Immature natural killer cell (primary cell): ENCODE measurements at regions not wholly inside any gene's neighbourhood (a gene's known extent, or its start where the extent isn't known, plus 50 kb on each side); places are given as distances from the start of the nearest gene placed in this dataset.

Experiments used
- DNase-seq, 3 donors: peaks; one replicate each; pipeline ENCODE4 v3.0.0; 2022; ENCODE audit warnings: mixed read lengths in 1 of 3
- H3K27ac Mint-ChIP-seq, 6 donors: one replicate each; pipeline ENCODE4 v1.8.0; 2020; ENCODE audit warnings: mixed read lengths in 6 of 6, mild to moderate bottlenecking in 5 of 6, inconsistent platforms in 4 of 6, moderate library complexity in 3 of 6
- H3K27me3 Mint-ChIP-seq, 3 donors: one replicate each; pipeline ENCODE4 v1.8.0; 2020 to 2021; ENCODE audit warnings: low read depth in 3 of 3, mild to moderate bottlenecking in 3 of 3, mixed read lengths in 3 of 3, moderate library complexity in 3 of 3, inconsistent platforms in 1 of 3
- H3K36me3 Mint-ChIP-seq, 3 donors: one replicate each; pipeline ENCODE4 v1.8.0; 2020; ENCODE audit warnings: mixed read lengths in 3 of 3, inconsistent platforms in 2 of 3, mild to moderate bottlenecking in 2 of 3
- H3K4me1 Mint-ChIP-seq, 2 donors: one replicate each; pipeline ENCODE4 v1.8.0; 2020; ENCODE audit warnings: inconsistent platforms in 2 of 2, mild to moderate bottlenecking in 2 of 2, mixed read lengths in 2 of 2, moderate library complexity in 1 of 2
- H3K4me3 Mint-ChIP-seq, 5 donors: one replicate each; pipeline ENCODE4 v1.8.0; 2020; ENCODE audit warnings: mild to moderate bottlenecking in 5 of 5, mixed read lengths in 5 of 5, inconsistent platforms in 3 of 5, moderate library complexity in 3 of 5
- H3K9me3 Mint-ChIP-seq, 6 donors: one replicate each; pipeline ENCODE4 v1.8.0; 2020; ENCODE audit warnings: mild to moderate bottlenecking in 6 of 6, mixed read lengths in 6 of 6, inconsistent platforms in 4 of 6, moderate library complexity in 3 of 6

- H3K9me3 Mint-ChIP-seq: peaks cover 2 to 26% (median 19%) of the 10 kb centered on the region in 6 donors
- H3K36me3 Mint-ChIP-seq: no peaks in the 10 kb centered on the region
- H3K27me3 Mint-ChIP-seq: peaks cover 0 to 2% (median 2%) of the 10 kb centered on the region in 3 donors
- H3K27ac Mint-ChIP-seq: no peak overlapping the region
- no peak overlapping the region for H3K4me3 Mint-ChIP-seq
- no peaks in the 10 kb centered on the region for H3K4me1 Mint-ChIP-seq
- DNase-seq: no peak
Measured at GRCh38 chr14:82694820-82695219, 1161.2 kb upstream of the SEL1L start.

- H3K27ac Mint-ChIP-seq: no peak overlapping the region
- DNase-seq: no peak
- H3K9me3 Mint-ChIP-seq: peaks cover 2 to 39% (median 13%) of the 10 kb centered on the region in 6 donors
- H3K36me3 Mint-ChIP-seq: no peaks in the 10 kb centered on the region
- H3K27me3 Mint-ChIP-seq: peaks cover 0 to 3% (median 0%) of the 10 kb centered on the region in 3 donors
- no peaks in the 10 kb centered on the region for H3K4me1 Mint-ChIP-seq
- H3K4me3 Mint-ChIP-seq: no peak overlapping the region
Measured at GRCh38 chr14:82704218-82704617, 1170.6 kb upstream of the SEL1L start.

- DNase-seq: no peak
- Mint-ChIP-seq H3K36me3 (no peaks in the 10 kb centered on the region), H3K4me1 (no peaks in the 10 kb centered on the region), H3K4me3 (no peak overlapping the region), H3K9me3 (peaks cover 0 to 18% (median 4%) of the 10 kb centered on the region in 6 donors), H3K27ac (no peak overlapping the region), H3K27me3 (peaks cover 0 to 3% (median 0%) of the 10 kb centered on the region in 3 donors)
Measured at GRCh38 chr14:82710267-82710841, 1176.7 kb upstream of the SEL1L start.

- no peak overlapping the region for H3K27ac Mint-ChIP-seq
- peaks cover 0 to 2% (median 0%) of the 10 kb centered on the region in 3 donors for H3K27me3 Mint-ChIP-seq
- peaks cover 2 to 18% (median 5%) of the 10 kb centered on the region in 6 donors for H3K9me3 Mint-ChIP-seq
- no peak for DNase-seq
- H3K4me1 Mint-ChIP-seq: no peaks in the 10 kb centered on the region
- peaks cover 0 to 4% (median 0%) of the 10 kb centered on the region in 3 donors for H3K36me3 Mint-ChIP-seq
- no peak overlapping the region for H3K4me3 Mint-ChIP-seq
Measured at GRCh38 chr14:82719617-82720016, 1186.0 kb upstream of the SEL1L start.

GRCh38 chr14:82720431-82720830, 1186.8 kb upstream of the SEL1L start:
- Mint-ChIP-seq H3K4me1 (no peaks in the 10 kb centered on the region), H3K36me3 (peaks cover 0 to 4% (median 0%) of the 10 kb centered on the region in 3 donors), H3K9me3 (peaks cover 2 to 18% (median 8%) of the 10 kb centered on the region in 6 donors), H3K27me3 (peaks cover 0 to 2% (median 1%) of the 10 kb centered on the region in 3 donors), H3K4me3 (no peak overlapping the region), H3K27ac (no peak overlapping the region)
- no peak for DNase-seq

- Mint-ChIP-seq H3K27me3 (peaks cover 0 to 2% (median 1%) of the 10 kb centered on the region in 3 donors), H3K4me1 (no peaks in the 10 kb centered on the region), H3K9me3 (peaks cover 2 to 18% (median 8%) of the 10 kb centered on the region in 6 donors), H3K27ac (no peak overlapping the region), H3K36me3 (peaks cover 0 to 4% (median 0%) of the 10 kb centered on the region in 3 donors), H3K4me3 (no peak overlapping the region)
- DNase-seq: no peak
Measured at GRCh38 chr14:82720946-82721345, 1187.3 kb upstream of the SEL1L start.

- H3K27me3 Mint-ChIP-seq: peaks cover 0 to 2% (median 1%) of the 10 kb centered on the region in 3 donors
- peaks cover 0 to 4% (median 0%) of the 10 kb centered on the region in 3 donors for H3K36me3 Mint-ChIP-seq
- H3K9me3 Mint-ChIP-seq: peaks cover 7 to 33% (median 10%) of the 10 kb centered on the region in 6 donors
- DNase-seq: no peak
- no peak overlapping the region for H3K27ac Mint-ChIP-seq
- H3K4me3 Mint-ChIP-seq: no peak overlapping the region
- no peaks in the 10 kb centered on the region for H3K4me1 Mint-ChIP-seq
Measured at GRCh38 chr14:82724316-82724715, 1190.7 kb upstream of the SEL1L start.

GRCh38 chr14:82725213-82725612, 1191.6 kb upstream of the SEL1L start:
- no peak overlapping the region for H3K27ac Mint-ChIP-seq
- H3K4me3 Mint-ChIP-seq: no peak overlapping the region
- H3K9me3 Mint-ChIP-seq: peaks cover 8 to 33% (median 12%) of the 10 kb centered on the region in 6 donors
- DNase-seq: no peak
- H3K36me3 Mint-ChIP-seq: peaks cover 0 to 3% (median 0%) of the 10 kb centered on the region in 3 donors
- peaks cover 0 to 1% (median 0%) of the 10 kb centered on the region in 3 donors for H3K27me3 Mint-ChIP-seq
- H3K4me1 Mint-ChIP-seq: no peaks in the 10 kb centered on the region

- Mint-ChIP-seq H3K9me3 (peaks cover 8 to 61% (median 20%) of the 10 kb centered on the region in 6 donors), H3K27me3 (peaks cover 0 to 4% (median 0%) of the 10 kb centered on the region in 3 donors)
Measured at GRCh38 chr14:82731526-82731925, 1197.9 kb upstream of the SEL1L start.

GRCh38 chr14:82740547-82740946, 1206.9 kb upstream of the SEL1L start:
- H3K4me3 Mint-ChIP-seq: no peak overlapping the region
- no peak for DNase-seq
- no peak overlapping the region for H3K27ac Mint-ChIP-seq
- H3K36me3 Mint-ChIP-seq: peaks cover 0 to 6% (median 0%) of the 10 kb centered on the region in 3 donors
- peaks cover 9 to 36% (median 19%) of the 10 kb centered on the region in 6 donors for H3K9me3 Mint-ChIP-seq
- H3K27me3 Mint-ChIP-seq: no peaks in the 10 kb centered on the region
- no peaks in the 10 kb centered on the region for H3K4me1 Mint-ChIP-seq

More at GRCh38 chr14:82731526-82731925, 1197.9 kb upstream of the SEL1L start:
- Mint-ChIP-seq H3K36me3 (peaks cover 0 to 3% (median 0%) of the 10 kb centered on the region in 3 donors), H3K4me1 (no peaks in the 10 kb centered on the region), H3K27ac (no peak overlapping the region), H3K4me3 (no peak overlapping the region)
- DNase-seq: no peak

- H3K4me3 Mint-ChIP-seq: no peak overlapping the region
Measured at GRCh38 chr14:82755476-82755875, 1221.8 kb upstream of the SEL1L start.

GRCh38 chr14:82755923-82756322, 1222.3 kb upstream of the SEL1L start:
- peaks cover 0 to 42% (median 17%) of the 10 kb centered on the region in 6 donors for H3K9me3 Mint-ChIP-seq
- no peak overlapping the region for H3K4me3 Mint-ChIP-seq
- no peak overlapping the region for H3K27ac Mint-ChIP-seq
- no peaks in the 10 kb centered on the region for H3K4me1 Mint-ChIP-seq
- DNase-seq: no peak
- H3K36me3 Mint-ChIP-seq: no peaks in the 10 kb centered on the region
- peaks cover 0 to 2% (median 0%) of the 10 kb centered on the region in 3 donors for H3K27me3 Mint-ChIP-seq

More at GRCh38 chr14:82755476-82755875, 1221.8 kb upstream of the SEL1L start:
- H3K27me3 Mint-ChIP-seq: peaks cover 0 to 2% (median 0%) of the 10 kb centered on the region in 3 donors
- DNase-seq: no peak
- no peaks in the 10 kb centered on the region for H3K4me1 Mint-ChIP-seq
- H3K27ac Mint-ChIP-seq: no peak overlapping the region
- no peaks in the 10 kb centered on the region for H3K36me3 Mint-ChIP-seq
- H3K9me3 Mint-ChIP-seq: peaks cover 0 to 42% (median 17%) of the 10 kb centered on the region in 6 donors

GRCh38 chr14:82757776-82758175, 1224.1 kb upstream of the SEL1L start:
- Mint-ChIP-seq H3K4me3 (no peak overlapping the region), H3K4me1 (no peaks in the 10 kb centered on the region), H3K36me3 (no peaks in the 10 kb centered on the region), H3K27ac (no peak overlapping the region), H3K27me3 (peaks cover 0 to 1% (median 0%) of the 10 kb centered on the region in 3 donors), H3K9me3 (peaks cover 0 to 40% (median 16%) of the 10 kb centered on the region in 6 donors)
- no peak for DNase-seq

- Mint-ChIP-seq H3K27me3 (peaks cover 0 to 1% (median 0%) of the 10 kb centered on the region in 3 donors), H3K4me3 (no peak overlapping the region), H3K9me3 (peaks cover 0 to 51% (median 15%) of the 10 kb centered on the region in 6 donors), H3K36me3 (no peaks in the 10 kb centered on the region), H3K27ac (no peak overlapping the region), H3K4me1 (no peaks in the 10 kb centered on the region)
- no peak for DNase-seq
Measured at GRCh38 chr14:82759656-82760055, 1226.0 kb upstream of the SEL1L start.
